ENCODE measurements at regions not wholly inside any gene's neighbourhood (a gene's known extent, or its start where the extent isn't known, plus 50 kb on each side); places are given as distances from the start of the nearest gene placed in this dataset.
A peak's percentile ranks its signal among the peaks of the same experiment; 100 is the strongest.

- Histone ChIP-seq H3K27me3 (no peaks in the 10 kb centered on the region), H3K9me3 (no peaks in the 10 kb centered on the region), H3K4me1 (peaks cover 0 to 21% (median 15%) of the 10 kb centered on the region in 4 donors), H3K36me3 (no peaks in the 10 kb centered on the region), H3K4me3 (no peak overlapping the region), H3K27ac (peak overlapping the region in 2 of 4 donors; percentile 3 to 16)
- no peak for DNase-seq
- in situ Hi-C loops (cut with MboI; ENCODE audit: low pct_ligation_motif_present in 1 of 4, low pct_unique_long_range_greater_than_20kb in 1 of 4, low sequenced_read_pairs in 3 of 4) (no loop called here), intact Hi-C loops (cut with DNase I; ENCODE audit: low total_unique reads) (no loop called here)
- no peak for TF ChIP-seq EP300 (IDR thresholded peaks at IDR 0.05; ENCODE audit: low read depth)
- TF ChIP-seq CTCF (IDR thresholded peaks at IDR 0.05): no peak
These were observed 67.5 kb upstream of the CXCL13 start for GRCh38 chr4:77538144-77538543.

GRCh38 chr4:77538574-77539157 is 67.0 kb upstream of the CXCL13 start:
- Histone ChIP-seq H3K27me3 (no peaks in the 10 kb centered on the region), H3K4me1 (peaks cover 0 to 21% (median 15%) of the 10 kb centered on the region in 4 donors), H3K27ac (peak overlapping the region in 2 of 4 donors; percentile 3 to 16), H3K36me3 (no peaks in the 10 kb centered on the region), H3K9me3 (no peaks in the 10 kb centered on the region), H3K4me3 (no peak overlapping the region)
- 21 to 49% methylated on average over 2 to 4 of the region's 4 CpGs for WGBS, 2 donors (ENCODE audit: low coverage in 1 of 2)
- in situ Hi-C loops (cut with MboI; ENCODE audit: low pct_ligation_motif_present in 1 of 4, low pct_unique_long_range_greater_than_20kb in 1 of 4, low sequenced_read_pairs in 3 of 4): no loop called here
- no peak for DNase-seq
- intact Hi-C loops (cut with DNase I; ENCODE audit: low total_unique reads): no loop called here
- TF ChIP-seq EP300 (IDR thresholded peaks at IDR 0.05; ENCODE audit: low read depth) (no peak), CTCF (IDR thresholded peaks at IDR 0.05) (no peak), POLR2AphosphoS5 (IDR thresholded peaks at IDR 0.05) (no peak), POLR2A (IDR thresholded peaks at IDR 0.05) (no peak)
